H9 (cell line): ENCODE measurements at regions not wholly inside any gene's neighbourhood (a gene's known extent, or its start where the extent isn't known, plus 50 kb on each side); places are given as distances from the start of the nearest gene placed in this dataset.

ENCODE experiments used
- DNase-seq: peaks from one replicate; pipeline ENCODE4 v3.0.0-alpha.2; 2017
- H2AFZ ChIP-seq: one replicate; pipeline ENCODE4 v1.6.1; 2013; ENCODE audit warnings: mild to moderate bottlenecking, low read length, control low read depth, moderate library complexity
- H2AK5ac ChIP-seq: 2 replicates; pipeline ENCODE4 v1.6.1; 2013; ENCODE audit warnings: low read length, control low read depth, mixed read lengths; ENCODE audit not compliant: insufficient read length
- H2BK120ac ChIP-seq: one replicate; pipeline ENCODE4 v1.6.1; 2013; ENCODE audit warnings: low read depth, mild to moderate bottlenecking, low read length, control low read depth, inconsistent platforms; ENCODE audit not compliant: poor library complexity, severe bottlenecking
- H2BK12ac ChIP-seq: 2 replicates; pipeline ENCODE4 v1.6.1; 2013; ENCODE audit warnings: low read length, control low read depth, mixed read lengths, low read depth; ENCODE audit not compliant: insufficient read length
- H2BK15ac ChIP-seq: 2 replicates; pipeline ENCODE4 v1.6.1; 2013; ENCODE audit warnings: low read depth, low read length, control low read depth
- H2BK20ac ChIP-seq: one replicate; pipeline ENCODE4 v1.6.1; 2013; ENCODE audit warnings: low read depth, mild to moderate bottlenecking, low read length, control low read depth, inconsistent platforms; ENCODE audit not compliant: poor library complexity, severe bottlenecking
- H2BK5ac ChIP-seq: 2 replicates; pipeline ENCODE4 v1.6.1; 2013; ENCODE audit warnings: low read length, control low read depth, mixed read lengths; ENCODE audit not compliant: insufficient read length
- H3K14ac ChIP-seq: 2 replicates; pipeline ENCODE4 v1.6.1; 2013; ENCODE audit warnings: low read length, control low read depth; ENCODE audit not compliant: insufficient read depth
- H3K18ac ChIP-seq: 2 replicates; pipeline ENCODE4 v1.6.1; 2013; ENCODE audit warnings: low read depth, mild to moderate bottlenecking, mixed read lengths, low read length, control low read depth; ENCODE audit not compliant: insufficient read length
- H3K23ac ChIP-seq: 2 replicates; pipeline ENCODE4 v1.6.1; 2013; ENCODE audit warnings: low read length, control low read depth, mixed read lengths, low read depth; ENCODE audit not compliant: insufficient read length
- H3K23me2 ChIP-seq: 2 replicates; pipeline ENCODE4 v1.6.1; 2013; ENCODE audit warnings: low read depth, mild to moderate bottlenecking, mixed read lengths, low read length, control low read depth; ENCODE audit not compliant: insufficient read length, poor library complexity, severe bottlenecking
- H3K27ac ChIP-seq: 2 replicates; pipeline ENCODE4 v1.5.1; 2013; ENCODE audit warnings: low read length, control low read depth, mixed read lengths, low read depth; ENCODE audit not compliant: insufficient read length
- H3K27me3 ChIP-seq: 2 replicates; pipeline ENCODE4 v1.6.1; 2013; ENCODE audit warnings: low read length, control low read depth, inconsistent platforms; ENCODE audit not compliant: insufficient read depth
- H3K4ac ChIP-seq: 2 replicates; pipeline ENCODE4 v1.6.1; 2013; ENCODE audit warnings: low read depth, mild to moderate bottlenecking, control low read depth, inconsistent platforms, low read length, moderate library complexity
- H3K4me1 ChIP-seq: 2 replicates; pipeline ENCODE4 v1.6.1; 2013; ENCODE audit warnings: low read length, control low read depth, inconsistent platforms; ENCODE audit not compliant: insufficient read depth
- H3K4me2 ChIP-seq: 2 replicates; pipeline ENCODE4 v1.6.1; 2013; ENCODE audit warnings: low read length, control low read depth, mixed read lengths; ENCODE audit not compliant: insufficient read length, insufficient read depth
- H3K56ac ChIP-seq: 2 replicates; pipeline ENCODE4 v1.6.1; 2013; ENCODE audit warnings: low read depth, mild to moderate bottlenecking, mixed read lengths, low read length, control low read depth; ENCODE audit not compliant: insufficient read length
- H3K79me1 ChIP-seq: 2 replicates; pipeline ENCODE4 v1.6.1; 2013; ENCODE audit warnings: low read depth, mild to moderate bottlenecking, moderate library complexity, low read length, control low read depth, inconsistent platforms; ENCODE audit not compliant: insufficient read depth, poor library complexity, severe bottlenecking
- H3K79me2 ChIP-seq: 2 replicates; pipeline ENCODE4 v1.6.1; 2013; ENCODE audit warnings: low read length, control low read depth, inconsistent platforms; ENCODE audit not compliant: insufficient read depth
- H3K9ac ChIP-seq: 2 replicates; pipeline ENCODE4 v1.6.1; 2013; ENCODE audit warnings: low read length, control low read depth, mixed read lengths; ENCODE audit not compliant: insufficient read length; ENCODE audit errors: extremely low read depth
- H3K9me3 ChIP-seq: one replicate; pipeline ENCODE4 v1.6.1; 2013; ENCODE audit warnings: low read depth, low read length, inconsistent platforms; ENCODE audit not compliant: control insufficient read depth
- H3T11ph ChIP-seq: one replicate; pipeline ENCODE4 v1.6.1; 2013; ENCODE audit warnings: mild to moderate bottlenecking, low read length, control low read depth, inconsistent platforms
- H4K20me1 ChIP-seq: one replicate; pipeline ENCODE4 v1.6.1; 2013; ENCODE audit not compliant: control insufficient read depth, insufficient read length, insufficient read depth
- H4K5ac ChIP-seq: 2 replicates; pipeline ENCODE4 v1.6.1; 2013; ENCODE audit warnings: low read depth, mild to moderate bottlenecking, mixed read lengths, low read length, control low read depth; ENCODE audit not compliant: insufficient read length
- H4K8ac ChIP-seq: replicated peaks from 2 replicates; pipeline ENCODE4 v1.6.1; 2013; ENCODE audit warnings: low read length, control low read depth, mixed read lengths, low read depth; ENCODE audit not compliant: insufficient read length
- H4K91ac ChIP-seq: 2 replicates; pipeline ENCODE4 v1.6.1; 2013; ENCODE audit warnings: low read depth, mild to moderate bottlenecking, moderate library complexity, mixed read lengths, low read length, control low read depth; ENCODE audit not compliant: insufficient read length
- H3K27ac Mint-ChIP-seq, 3 experiments: 2 replicates in 2 of 3; 3 replicates in 1 of 3; pipeline ENCODE4 v1.8.0; 2020 to 2021; ENCODE audit warnings: mixed read lengths in 3 of 3, mild to moderate bottlenecking in 1 of 3, moderate library complexity in 1 of 3
- H3K27me3 Mint-ChIP-seq: 2 replicates; pipeline ENCODE4 v1.8.0; 2021; ENCODE audit warnings: low read depth, mild to moderate bottlenecking, moderate library complexity, mixed read lengths
- H3K36me3 Mint-ChIP-seq, 3 experiments: 2 replicates in 2 of 3; 3 replicates in 1 of 3; pipeline ENCODE4 v1.8.0; 2020 to 2021; ENCODE audit warnings: low read depth in 3 of 3, mixed read lengths in 3 of 3; ENCODE audit not compliant: insufficient read depth in 1 of 3
- H3K4me1 Mint-ChIP-seq, 2 experiments: 2 replicates each; pipeline ENCODE4 v1.8.0; 2020; ENCODE audit warnings: mixed read lengths in 2 of 2
- H3K4me3 Mint-ChIP-seq, 2 experiments: 2 replicates in 1 of 2; 3 replicates in 1 of 2; pipeline ENCODE4 v1.8.0; 2020 to 2021; ENCODE audit warnings: mild to moderate bottlenecking in 2 of 2, mixed read lengths in 2 of 2, moderate library complexity in 1 of 2
- H3K9me3 Mint-ChIP-seq, 2 experiments: 2 replicates in 1 of 2; 3 replicates in 1 of 2; pipeline ENCODE4 v1.8.0; 2020; ENCODE audit warnings: mild to moderate bottlenecking in 2 of 2, mixed read lengths in 2 of 2, moderate library complexity in 1 of 2
- CTCF ChIP-seq: fragments of 200-600 bp; sonication (generic); conservative IDR thresholded peaks from 3 replicates; pipeline ENCODE4 v1.8.0; 2021; ENCODE audit warnings: antibody characterized with exemption, mild to moderate bottlenecking
- WGBS: extraction: QIAGEN DNeasy Blood & Tissue Kit; methylation state at CpG from one replicate; pipeline ENCODE4 v1.1.7; 2013; ENCODE audit warnings: missing lambda C conversion rate, low lambda C conversion rate, mixed read lengths; ENCODE audit not compliant: insufficient read length; ENCODE audit errors: extremely low coverage; 5-methylcytosine and 5-hydroxymethylcytosine counted together

GRCh38 chr20:47428164-47428563, 71.7 kb upstream of the ZMYND8 start:
- Histone ChIP-seq H3K79me1 (no peaks in the 10 kb centered on the region), H3K27me3 (no peaks in the 10 kb centered on the region), H4K8ac (no peak overlapping the region), H2BK5ac (no peak overlapping the region), H2BK15ac (0 out of 2 replicates have a peak overlapping the region, but pooled peaks have one; percentile 5), H3K56ac (no peak overlapping the region), H2AFZ (no peak overlapping the region), H4K91ac (no peak overlapping the region), H2AK5ac (no peak overlapping the region), H3T11ph (no peak overlapping the region), H3K4me1 (no peaks in the 10 kb centered on the region), H3K9ac (no peak overlapping the region), H2BK20ac (no peak overlapping the region), H3K79me2 (no peaks in the 10 kb centered on the region), H3K23ac (no peak overlapping the region), H3K18ac (no peak overlapping the region), H3K4ac (no peak overlapping the region), H3K9me3 (no peaks in the 10 kb centered on the region), H3K4me2 (no peak overlapping the region), H3K27ac (no peak overlapping the region), H2BK120ac (no peak overlapping the region), H4K5ac (no peak overlapping the region), H3K14ac (no peak overlapping the region), H2BK12ac (no peak overlapping the region), H4K20me1 (no peaks in the 10 kb centered on the region), H3K23me2 (no peaks in the 10 kb centered on the region)
- Mint-ChIP-seq H3K27me3 (peaks cover 2% of the 10 kb centered on the region), H3K4me3 (no peak overlapping the region), H3K36me3 (peaks cover 7 to 21% (median 13%) of the 10 kb centered on the region in 3 experiments), H3K4me1 (peaks cover 9 to 10% of the 10 kb centered on the region in 2 experiments), H3K9me3 (peaks cover 20 to 24% of the 10 kb centered on the region in 2 experiments), H3K27ac (peak overlapping the region in 1 of 3 experiments; percentile 68; a peak in 2 of 7 replicates)
- no peak for DNase-seq
- no CpG with 5 or more reads among the region's 3 CpGs for WGBS
- peak; percentile 18; the same call in 1 of the 3 replicates for TF ChIP-seq CTCF
